ENCODE measurements at regions not wholly inside any gene's neighbourhood (a gene's known extent, or its start where the extent isn't known, plus 50 kb on each side); places are given as distances from the start of the nearest gene placed in this dataset.
"Not testable (repeated sequence)": the region's sequence is repeated elsewhere in the genome, so short reads cannot be mapped to it uniquely, and the experiment has no call there.

DNA sequence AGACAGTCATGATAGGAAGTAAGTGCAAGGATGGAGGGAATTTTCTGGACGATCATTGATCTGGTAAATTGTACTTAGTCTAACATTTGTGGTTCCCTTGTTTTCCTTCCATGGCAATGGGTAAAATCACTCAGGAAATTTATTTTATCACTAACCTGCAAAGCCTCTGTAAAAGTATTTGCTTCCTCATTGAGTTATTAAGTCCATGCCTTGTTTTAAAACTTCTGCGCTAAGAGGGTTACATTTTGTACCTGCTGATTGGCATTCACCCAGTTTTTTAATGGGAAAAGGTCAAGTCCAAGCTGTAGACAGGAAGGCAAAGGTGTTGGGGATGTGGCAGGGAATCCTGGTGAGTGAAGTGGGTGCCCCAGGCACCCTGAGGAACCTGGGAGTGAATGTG lies 146.2 kb upstream of the NR2F2 start:
- no peaks in the 10 kb centered on the region for H3K4me1 ChIP-seq (ENCODE audit: control insufficient read depth in 1 of 2, insufficient read depth in 2 of 2, low read length in 2 of 2)
- DNase-seq (no peak), ATAC-seq (ENCODE audit: low FRiP score) (no peak)
- H3K9me3 ChIP-seq (ENCODE audit: control insufficient read depth, low read length) = no peaks in the 10 kb centered on the region
- intact Hi-C loops (cut with DNase I) = loop anchor here in 1 of 2 donors (10.0 kb wide), 1 partner anchor 141 kb away; no protein-coding TSS in a partner anchor
- H3K27ac ChIP-seq (ENCODE audit: low read depth in 1 of 2, low read length in 2 of 2) = no peak overlapping the region
- no peaks in the 10 kb centered on the region for H3K36me3 ChIP-seq (ENCODE audit: control insufficient read depth in 1 of 2, insufficient read depth in 2 of 2, low read length in 1 of 2)
- 92 to 93% methylated on average over 2 of the region's 2 CpGs for WGBS, 2 donors
- H3K4me3 ChIP-seq (ENCODE audit: low read length in 2 of 2) = no peak overlapping the region
- H3K27me3 ChIP-seq (ENCODE audit: control insufficient read depth in 1 of 2, insufficient read depth in 2 of 2, low read length in 1 of 2) = no peaks in the 10 kb centered on the region

GRCh38 chr15:96186105-96186504 lies 144.4 kb upstream of the NR2F2 start:
- Histone ChIP-seq H3K36me3 (ENCODE audit: control insufficient read depth in 1 of 2, insufficient read depth in 2 of 2, low read length in 1 of 2) (no peaks in the 10 kb centered on the region), H3K4me3 (ENCODE audit: low read length in 2 of 2) (no peak overlapping the region), H3K9me3 (ENCODE audit: control insufficient read depth, low read length) (no peaks in the 10 kb centered on the region), H3K27me3 (ENCODE audit: control insufficient read depth in 1 of 2, insufficient read depth in 2 of 2, low read length in 1 of 2) (no peaks in the 10 kb centered on the region), H3K27ac (ENCODE audit: low read depth in 1 of 2, low read length in 2 of 2) (no peak overlapping the region), H3K4me1 (ENCODE audit: control insufficient read depth in 1 of 2, insufficient read depth in 2 of 2, low read length in 2 of 2) (no peaks in the 10 kb centered on the region)
- ATAC-seq (ENCODE audit: low FRiP score) (no peak), DNase-seq (no peak)
- intact Hi-C loops (cut with DNase I) = loop anchor here in 1 of 2 donors (10.0 kb wide), 1 partner anchor 139 kb away; no protein-coding TSS in a partner anchor
- 95 to 98% methylated on average over 4 of the region's 4 CpGs for WGBS, 2 donors

- no peaks in the 10 kb centered on the region for H3K4me1 ChIP-seq (ENCODE audit: control insufficient read depth in 1 of 2, insufficient read depth in 2 of 2, low read length in 2 of 2)
- ATAC-seq (ENCODE audit: low FRiP score) (no peak), DNase-seq (no peak)
- no peaks in the 10 kb centered on the region for H3K27me3 ChIP-seq (ENCODE audit: control insufficient read depth in 1 of 2, insufficient read depth in 2 of 2, low read length in 1 of 2)
- H3K36me3 ChIP-seq (ENCODE audit: control insufficient read depth in 1 of 2, insufficient read depth in 2 of 2, low read length in 1 of 2) = no peaks in the 10 kb centered on the region
- no peaks in the 10 kb centered on the region for H3K9me3 ChIP-seq (ENCODE audit: control insufficient read depth, low read length)
- H3K27ac ChIP-seq (ENCODE audit: low read depth in 1 of 2, low read length in 2 of 2) = no peak overlapping the region
- no peak overlapping the region for H3K4me3 ChIP-seq (ENCODE audit: low read length in 2 of 2)
- intact Hi-C loops (cut with DNase I) = loop anchor here in 1 of 2 donors (10.0 kb wide), 1 partner anchor 137 kb away; no protein-coding TSS in a partner anchor
- WGBS, 2 donors = 68 to 75% methylated on average over 10 of the region's 10 CpGs
These were observed 142.9 kb upstream of the NR2F2 start for GRCh38 chr15:96187341-96188305.

- Histone ChIP-seq H3K27ac (ENCODE audit: low read depth in 1 of 2, low read length in 2 of 2) (no peak overlapping the region), H3K4me3 (ENCODE audit: low read length in 2 of 2) (no peak overlapping the region), H3K36me3 (ENCODE audit: control insufficient read depth in 1 of 2, insufficient read depth in 2 of 2, low read length in 1 of 2) (no peaks in the 10 kb centered on the region), H3K4me1 (ENCODE audit: control insufficient read depth in 1 of 2, insufficient read depth in 2 of 2, low read length in 2 of 2) (no peaks in the 10 kb centered on the region), H3K27me3 (ENCODE audit: control insufficient read depth in 1 of 2, insufficient read depth in 2 of 2, low read length in 1 of 2) (no peaks in the 10 kb centered on the region), H3K9me3 (ENCODE audit: control insufficient read depth, low read length) (no peaks in the 10 kb centered on the region)
- ATAC-seq (ENCODE audit: low FRiP score) (no peak), DNase-seq (no peak)
- WGBS, 2 donors = 88 to 95% methylated on average over 1 of the region's 1 CpG
- intact Hi-C loops (cut with DNase I) = no loop called here
These were observed 132.8 kb upstream of the NR2F2 start for GRCh38 chr15:96197721-96198120.

- ATAC-seq (ENCODE audit: low FRiP score) (no peak), DNase-seq (no peak)
- H3K9me3 ChIP-seq (ENCODE audit: control insufficient read depth, low read length) = no peaks in the 10 kb centered on the region
- no peak overlapping the region for H3K27ac ChIP-seq (ENCODE audit: low read depth in 1 of 2, low read length in 2 of 2)
- H3K27me3 ChIP-seq (ENCODE audit: control insufficient read depth in 1 of 2, insufficient read depth in 2 of 2, low read length in 1 of 2) = no peaks in the 10 kb centered on the region
- no peak overlapping the region for H3K4me3 ChIP-seq (ENCODE audit: low read length in 2 of 2)
- no peaks in the 10 kb centered on the region for H3K4me1 ChIP-seq (ENCODE audit: control insufficient read depth in 1 of 2, insufficient read depth in 2 of 2, low read length in 2 of 2)
- no peaks in the 10 kb centered on the region for H3K36me3 ChIP-seq (ENCODE audit: control insufficient read depth in 1 of 2, insufficient read depth in 2 of 2, low read length in 1 of 2)
- intact Hi-C loops (cut with DNase I) = no loop called here
These were observed 131.4 kb upstream of the NR2F2 start for GRCh38 chr15:96199111-96199510.

DNA sequence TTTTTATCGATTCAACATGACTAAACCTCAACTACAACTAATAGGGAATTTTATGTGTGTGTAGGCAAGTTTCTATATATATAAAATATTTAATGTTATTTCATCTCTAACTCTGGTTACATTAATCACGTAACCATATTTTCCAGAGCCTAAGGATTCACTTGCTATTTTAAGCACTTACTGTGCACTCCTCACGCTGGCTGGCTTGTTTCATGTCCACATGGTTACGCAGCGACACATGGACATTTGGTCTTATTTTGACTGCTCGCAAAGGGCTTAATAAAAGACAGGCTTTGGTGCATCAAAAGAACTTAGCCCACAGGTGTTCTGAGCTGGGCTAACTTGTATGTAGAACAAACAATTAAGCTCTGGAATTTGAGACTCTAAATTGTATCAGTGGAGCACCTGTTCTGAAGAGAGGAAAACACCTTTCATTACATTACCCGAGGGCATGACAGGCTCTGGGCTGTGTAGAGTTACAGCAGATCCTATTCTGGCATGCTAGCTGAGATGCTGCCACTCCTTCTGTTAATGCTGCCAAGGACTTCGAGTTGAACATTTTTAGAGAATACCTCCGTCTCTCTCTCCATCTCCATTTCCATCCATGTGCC lies 130.0 kb upstream of the NR2F2 start:
- Histone ChIP-seq H3K27me3 (ENCODE audit: control insufficient read depth in 1 of 2, insufficient read depth in 2 of 2, low read length in 1 of 2) (no peaks in the 10 kb centered on the region), H3K4me1 (ENCODE audit: control insufficient read depth in 1 of 2, insufficient read depth in 2 of 2, low read length in 2 of 2) (no peaks in the 10 kb centered on the region), H3K36me3 (ENCODE audit: control insufficient read depth in 1 of 2, insufficient read depth in 2 of 2, low read length in 1 of 2) (no peaks in the 10 kb centered on the region), H3K9me3 (ENCODE audit: control insufficient read depth, low read length) (no peaks in the 10 kb centered on the region), H3K4me3 (ENCODE audit: low read length in 2 of 2) (no peak overlapping the region), H3K27ac (ENCODE audit: low read depth in 1 of 2, low read length in 2 of 2) (no peak overlapping the region)
- WGBS, 2 donors = 61 to 67% methylated on average over 9 of the region's 9 CpGs
- no peak for DNase-seq
- intact Hi-C loops (cut with DNase I) = no loop called here
- no peak for ATAC-seq (ENCODE audit: low FRiP score)

DNA sequence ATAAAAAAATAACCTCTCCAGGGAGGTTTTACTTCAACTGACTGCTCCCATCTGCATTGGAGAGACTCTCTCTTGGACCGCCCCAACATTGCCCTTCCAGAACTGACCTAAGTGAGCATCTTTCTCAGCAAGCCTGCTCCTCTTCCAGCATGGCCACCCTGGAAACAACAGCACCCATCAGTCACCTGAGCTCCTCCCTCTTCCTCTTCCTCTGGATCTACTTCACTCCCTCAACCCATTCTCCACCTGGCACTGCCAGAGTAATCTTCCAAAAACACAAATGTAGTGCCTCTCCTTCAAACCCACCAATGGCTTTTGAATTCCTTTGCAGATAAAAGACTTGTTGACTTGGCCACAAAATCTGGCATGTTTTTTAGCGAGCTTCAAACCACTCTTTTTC lies 128.8 kb upstream of the NR2F2 start:
- Histone ChIP-seq H3K27me3 (ENCODE audit: control insufficient read depth in 1 of 2, insufficient read depth in 2 of 2, low read length in 1 of 2) (no peaks in the 10 kb centered on the region), H3K27ac (ENCODE audit: low read depth in 1 of 2, low read length in 2 of 2) (no peak overlapping the region), H3K4me3 (ENCODE audit: low read length in 2 of 2) (no peak overlapping the region), H3K9me3 (ENCODE audit: control insufficient read depth, low read length) (no peaks in the 10 kb centered on the region), H3K36me3 (ENCODE audit: control insufficient read depth in 1 of 2, insufficient read depth in 2 of 2, low read length in 1 of 2) (no peaks in the 10 kb centered on the region), H3K4me1 (ENCODE audit: control insufficient read depth in 1 of 2, insufficient read depth in 2 of 2, low read length in 2 of 2) (no peaks in the 10 kb centered on the region)
- 93 to 98% methylated on average over 2 of the region's 2 CpGs for WGBS, 2 donors
- no peak for DNase-seq
- intact Hi-C loops (cut with DNase I) = no loop called here
- ATAC-seq (ENCODE audit: low FRiP score) = no peak

GRCh38 chr15:96205588-96205987 lies 124.9 kb upstream of the NR2F2 start:
- H3K27me3 ChIP-seq (ENCODE audit: control insufficient read depth in 1 of 2, insufficient read depth in 2 of 2, low read length in 1 of 2); H3K9me3 ChIP-seq (ENCODE audit: control insufficient read depth, low read length); H3K36me3 ChIP-seq (ENCODE audit: control insufficient read depth in 1 of 2, insufficient read depth in 2 of 2, low read length in 1 of 2); DNase-seq; intact Hi-C loops (cut with DNase I); H3K4me1 ChIP-seq (ENCODE audit: control insufficient read depth in 1 of 2, insufficient read depth in 2 of 2, low read length in 2 of 2); ATAC-seq (ENCODE audit: low FRiP score); H3K4me3 ChIP-seq (ENCODE audit: low read length in 2 of 2); H3K27ac ChIP-seq (ENCODE audit: low read depth in 1 of 2, low read length in 2 of 2): not testable (repeated sequence)
- 88 to 94% methylated on average over 1 of the region's 1 CpG for WGBS, 2 donors

Data from aorta (tissue), 5 donors.